HG03039 (cell line): ENCODE measurements at regions not wholly inside any gene's neighbourhood (a gene's known extent, or its start where the extent isn't known, plus 50 kb on each side); places are given as distances from the start of the nearest gene placed in this dataset.
"Not testable (repeated sequence)": the region's sequence is repeated elsewhere in the genome, so short reads cannot be mapped to it uniquely, and the experiment has no call there.

Source experiments
- ATAC-seq: cut with Tn5 transposase; IDR thresholded peaks from one replicate; pipeline ENCODE4 v1.9.1; 2021; ENCODE audit warnings: mild to moderate bottlenecking, moderate library complexity; ENCODE audit not compliant: unreplicated experiment

- not testable (repeated sequence) for ATAC-seq
Observed at GRCh38 chr2:111355823-111356511, 235.3 kb downstream of the BCL2L11 start.

DNA sequence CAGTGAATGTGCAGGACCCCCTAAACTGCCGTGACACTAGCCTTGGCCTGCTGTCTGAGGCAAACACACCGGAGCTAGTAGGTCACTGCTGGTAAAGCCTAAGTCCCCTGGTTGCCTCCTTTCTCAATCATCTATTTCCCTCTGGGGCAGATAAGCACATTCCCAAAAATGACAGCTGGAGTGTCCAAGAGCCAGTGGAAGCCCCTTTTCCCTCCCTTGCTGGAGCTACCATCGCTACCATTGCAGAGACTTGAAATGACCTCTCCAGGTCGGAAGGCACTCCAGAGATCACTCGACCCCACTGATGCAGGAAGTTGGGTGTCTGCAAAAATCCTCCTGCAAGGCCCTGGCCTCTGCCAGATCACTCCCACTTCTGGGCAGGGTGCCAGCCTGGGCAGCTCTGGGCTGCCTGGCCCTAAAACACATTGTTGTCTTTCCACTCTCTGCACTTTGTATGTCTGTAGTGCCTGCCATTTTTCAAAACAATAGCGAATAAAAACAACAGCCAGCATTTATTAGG, 235.9 kb downstream of the BCL2L11 start:
- ATAC-seq: not testable (repeated sequence)

- not testable (repeated sequence) for ATAC-seq
Observed at GRCh38 chr2:111365986-111366640, 245.4 kb downstream of the BCL2L11 start.

- not testable (repeated sequence) for ATAC-seq
Observed at GRCh38 chr2:111366641-111367029, 245.9 kb downstream of the BCL2L11 start.

- not testable (repeated sequence) for ATAC-seq
Observed at GRCh38 chr2:111367080-111367479, 246.4 kb downstream of the BCL2L11 start.

DNA sequence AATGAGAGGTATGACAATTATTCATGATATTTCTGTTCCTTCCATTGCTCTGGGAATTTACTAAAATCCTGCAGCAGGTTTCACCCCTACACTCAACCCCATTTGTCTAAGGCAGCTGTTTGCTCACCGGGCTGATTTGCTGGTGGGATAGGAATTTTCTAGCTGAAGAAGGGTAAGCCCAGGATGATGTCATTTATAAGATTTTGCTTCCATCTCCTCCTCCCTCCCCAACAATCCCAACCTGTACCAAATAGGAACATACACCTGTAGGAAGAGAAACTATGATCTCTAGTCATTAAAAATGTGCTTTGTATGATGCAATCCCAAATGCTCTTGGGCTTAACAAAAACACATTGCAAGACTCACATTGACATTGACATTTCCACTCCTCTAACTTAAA, 247.2 kb downstream of the BCL2L11 start:
- not testable (repeated sequence) for ATAC-seq

DNA sequence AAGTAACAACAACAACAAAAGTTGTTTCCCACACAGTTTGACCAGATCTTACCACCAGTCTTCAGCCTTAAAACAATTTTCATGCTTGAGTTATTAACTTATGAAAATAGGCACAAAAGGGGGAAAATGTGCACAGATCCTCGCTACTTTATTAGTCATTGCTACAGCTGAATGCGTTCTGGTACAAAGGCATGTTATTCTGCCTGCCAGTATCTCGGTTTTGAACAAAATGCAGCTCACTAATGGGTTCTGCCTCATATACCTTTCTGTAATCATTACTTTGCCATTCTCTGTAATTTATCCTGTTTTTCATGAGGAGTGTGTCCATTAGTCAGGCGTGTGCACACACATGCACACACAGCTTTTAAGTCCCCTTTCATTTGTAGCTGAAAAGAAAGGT, 247.6 kb downstream of the BCL2L11 start:
- ATAC-seq: not testable (repeated sequence)

DNA sequence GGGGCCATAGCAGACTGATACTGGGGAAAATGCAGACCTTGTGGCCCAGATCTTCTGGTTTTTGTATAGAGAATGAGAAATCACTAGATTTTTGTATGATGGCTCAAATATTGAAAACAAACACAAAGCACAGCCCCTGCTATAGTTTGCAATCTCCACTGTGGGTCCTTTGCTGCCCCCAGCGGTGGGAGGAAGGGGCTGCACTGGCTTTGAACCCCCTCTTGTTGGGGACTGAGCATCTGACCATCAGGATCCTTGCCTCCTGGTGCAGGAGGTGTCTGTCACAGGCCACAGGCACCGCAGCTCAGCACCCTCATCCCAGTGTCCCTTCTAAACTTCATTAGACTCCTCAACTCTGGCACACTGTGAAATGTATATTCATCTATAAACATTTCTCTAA, 252.3 kb downstream of the BCL2L11 start:
- ATAC-seq: not testable (repeated sequence)

- ATAC-seq: not testable (repeated sequence)
Observed at GRCh38 chr2:111373989-111374388, 253.3 kb downstream of the BCL2L11 start.

- not testable (repeated sequence) for ATAC-seq
Observed at GRCh38 chr2:111374734-111375133, 254.0 kb downstream of the BCL2L11 start.

DNA sequence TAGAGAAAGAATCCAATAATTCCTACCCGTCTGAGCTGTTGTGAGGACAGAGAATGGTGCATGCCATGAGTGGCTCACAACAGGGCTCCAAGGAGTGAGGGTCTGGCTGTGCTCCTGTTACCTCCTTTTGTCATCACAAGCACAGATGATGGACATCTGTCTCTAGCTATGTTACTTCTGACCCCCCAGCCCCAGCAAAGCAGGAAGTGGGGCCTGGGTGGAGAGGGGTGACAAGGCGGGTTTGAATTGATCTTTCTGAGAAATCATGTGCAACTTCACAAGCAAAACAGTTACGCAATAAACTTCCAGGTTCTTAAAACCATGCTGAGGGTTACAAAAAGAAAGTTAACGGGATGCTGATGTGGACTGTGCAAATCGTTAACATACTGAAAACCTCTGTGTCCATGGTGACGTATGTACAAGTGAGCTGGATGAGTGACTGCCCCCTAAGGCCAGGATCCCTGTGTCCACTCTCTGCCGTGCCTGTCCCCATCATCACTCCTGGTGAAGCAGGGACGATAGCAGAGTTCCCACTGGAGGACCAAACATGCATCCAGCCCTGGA, 254.7 kb downstream of the BCL2L11 start:
- ATAC-seq: not testable (repeated sequence)

- ATAC-seq: not testable (repeated sequence)
Observed at GRCh38 chr2:111376272-111376970, 255.7 kb downstream of the BCL2L11 start.

DNA sequence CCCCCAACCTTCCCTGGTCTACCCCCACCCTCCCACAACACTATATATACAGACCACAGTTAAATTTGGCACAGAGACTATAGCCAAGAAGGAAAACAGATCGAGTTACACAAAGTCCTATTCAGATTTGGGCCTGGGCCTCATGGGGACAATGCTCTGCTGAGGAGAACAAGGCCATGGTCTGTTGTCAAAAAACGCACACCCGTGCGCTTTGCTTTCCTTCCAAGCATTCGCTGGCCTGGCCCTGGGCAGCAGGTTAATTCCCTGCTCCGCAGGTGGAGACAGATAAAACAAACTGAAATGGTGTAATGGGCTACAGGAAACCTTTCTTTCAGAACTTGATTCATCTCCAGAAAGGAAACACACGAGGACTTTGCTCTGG, 256.2 kb downstream of the BCL2L11 start:
- not testable (repeated sequence) for ATAC-seq

DNA sequence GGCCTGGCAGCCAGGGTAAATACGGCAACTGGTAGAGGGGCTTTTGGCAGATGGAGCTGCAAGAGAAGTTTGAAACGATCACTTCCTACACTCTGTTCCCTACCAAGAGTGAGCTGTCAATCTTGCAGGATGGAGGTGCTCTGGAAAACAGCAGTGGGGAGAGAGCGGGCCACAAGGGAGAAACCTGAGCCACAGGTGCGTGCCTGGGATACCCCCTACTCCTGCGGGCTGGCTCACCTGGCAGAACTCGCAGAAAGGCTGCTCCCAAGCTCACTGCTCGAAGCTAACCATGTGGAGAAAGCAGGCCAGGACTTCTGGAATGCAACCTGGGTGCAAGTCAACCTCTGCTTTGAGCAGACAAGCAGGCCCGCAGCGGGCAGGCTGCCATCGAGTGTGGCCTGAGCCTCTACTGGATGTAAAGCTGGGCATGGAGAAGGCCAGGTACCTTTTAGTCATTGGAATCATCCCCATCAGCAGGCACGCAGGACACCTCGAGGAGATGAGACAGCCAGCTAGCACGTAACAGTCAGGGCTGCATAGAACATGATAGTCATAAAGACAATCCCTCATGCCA, 256.8 kb downstream of the BCL2L11 start:
- ATAC-seq: not testable (repeated sequence)

- ATAC-seq: not testable (repeated sequence)
Observed at GRCh38 chr2:111378348-111378747, 257.6 kb downstream of the BCL2L11 start.

- ATAC-seq: not testable (repeated sequence)
Observed at GRCh38 chr2:111380733-111381439, 260.2 kb downstream of the BCL2L11 start.

GRCh38 chr2:111381530-111382306, 261.0 kb downstream of the BCL2L11 start:
- ATAC-seq: not testable (repeated sequence)

GRCh38 chr2:111382507-111382906, 261.8 kb downstream of the BCL2L11 start:
- not testable (repeated sequence) for ATAC-seq

- not testable (repeated sequence) for ATAC-seq
Observed at GRCh38 chr2:111383311-111383710, 262.6 kb downstream of the BCL2L11 start.
